ENCODE measurements at regions not wholly inside any gene's neighbourhood (a gene's known extent, or its start where the extent isn't known, plus 50 kb on each side); places are given as distances from the start of the nearest gene placed in this dataset.

DNA sequence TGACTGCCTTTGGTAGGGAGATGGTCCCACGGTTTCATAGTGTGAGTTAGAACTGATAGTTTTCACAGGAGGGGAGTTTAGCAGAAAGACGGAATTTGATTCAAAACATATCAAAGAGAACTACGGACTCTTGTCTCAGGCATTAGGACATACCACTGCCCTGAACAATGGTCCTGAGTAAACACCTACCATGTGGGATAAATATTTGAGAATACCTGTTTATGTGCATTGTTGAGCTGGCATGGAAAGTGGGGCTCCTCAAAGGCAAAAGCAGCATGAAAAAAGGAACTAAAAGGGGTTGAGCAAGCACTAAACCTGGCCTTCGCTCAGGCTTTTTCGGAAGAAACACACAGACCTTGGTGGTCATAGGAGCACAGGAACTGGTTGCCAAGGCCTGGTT lies 144.4 kb downstream of the ZNF621 start:
- Histone ChIP-seq H2AFZ (ENCODE audit: low read length) (no peak overlapping the region), H2BK12ac (ENCODE audit: insufficient read length, low read depth, low read length) (no peak overlapping the region), H2BK5ac (ENCODE audit: insufficient read length, low read length) (no peak overlapping the region), H3K23me2 (ENCODE audit: insufficient read length, low read depth, low read length, poor library complexity, severe bottlenecking) (no peaks in the 10 kb centered on the region), H3T11ph (ENCODE audit: low read length) (no peak overlapping the region), H3K23ac (ENCODE audit: insufficient read length, low read depth, low read length) (no peak overlapping the region), H2AK5ac (ENCODE audit: insufficient read length, low read length) (no peak overlapping the region), H4K8ac (replicated peaks; ENCODE audit: insufficient read length, low read depth, low read length) (no peak overlapping the region), H3K4me2 (ENCODE audit: insufficient read depth, insufficient read length, low read length) (no peak overlapping the region), H3K4me1 (ENCODE audit: insufficient read depth, low read length) (no peaks in the 10 kb centered on the region), H3K79me1 (ENCODE audit: insufficient read depth, low read depth, low read length, poor library complexity, severe bottlenecking) (no peaks in the 10 kb centered on the region), H3K27me3 (ENCODE audit: insufficient read depth, low read length) (no peaks in the 10 kb centered on the region), H3K27ac (ENCODE audit: insufficient read length, low read depth, low read length) (no peak overlapping the region), H3K79me2 (ENCODE audit: insufficient read depth, low read length) (no peaks in the 10 kb centered on the region), H2BK120ac (ENCODE audit: low read depth, low read length, poor library complexity, severe bottlenecking) (no peak overlapping the region), H3K14ac (ENCODE audit: insufficient read depth, low read length) (no peak overlapping the region), H4K5ac (ENCODE audit: insufficient read length, low read depth, low read length) (no peak overlapping the region), H3K4ac (ENCODE audit: low read depth, low read length) (no peak overlapping the region), H3K9me3 (ENCODE audit: control insufficient read depth, low read depth, low read length) (no peaks in the 10 kb centered on the region), H4K20me1 (ENCODE audit: control insufficient read depth, insufficient read depth, insufficient read length) (no peaks in the 10 kb centered on the region), H3K9ac (ENCODE audit: extremely low read depth, insufficient read length, low read length) (no peak overlapping the region), H3K56ac (ENCODE audit: insufficient read length, low read depth, low read length) (no peak overlapping the region), H3K18ac (ENCODE audit: insufficient read length, low read depth, low read length) (no peak overlapping the region), H2BK20ac (ENCODE audit: low read depth, low read length, poor library complexity, severe bottlenecking) (no peak overlapping the region), H4K91ac (ENCODE audit: insufficient read length, low read depth, low read length) (no peak overlapping the region), H2BK15ac (ENCODE audit: low read depth, low read length) (no peak overlapping the region)
- Mint-ChIP-seq H3K4me3 (no peak overlapping the region), H3K9me3 (peaks cover 2 to 5% of the 10 kb centered on the region in 2 experiments; a peak in 3 of 5 replicates), H3K4me1 (peaks cover 4 to 6% of the 10 kb centered on the region in 2 experiments), H3K27ac (no peak overlapping the region), H3K36me3 (ENCODE audit: insufficient read depth in 1 of 3, low read depth in 3 of 3) (peaks cover 0 to 5% (median 1%) of the 10 kb centered on the region in 3 experiments; a peak in 4 of 7 replicates), H3K27me3 (ENCODE audit: low read depth) (no peaks in the 10 kb centered on the region; the same call in 1 of the 2 replicates)
- TF ChIP-seq, protein P1, sequence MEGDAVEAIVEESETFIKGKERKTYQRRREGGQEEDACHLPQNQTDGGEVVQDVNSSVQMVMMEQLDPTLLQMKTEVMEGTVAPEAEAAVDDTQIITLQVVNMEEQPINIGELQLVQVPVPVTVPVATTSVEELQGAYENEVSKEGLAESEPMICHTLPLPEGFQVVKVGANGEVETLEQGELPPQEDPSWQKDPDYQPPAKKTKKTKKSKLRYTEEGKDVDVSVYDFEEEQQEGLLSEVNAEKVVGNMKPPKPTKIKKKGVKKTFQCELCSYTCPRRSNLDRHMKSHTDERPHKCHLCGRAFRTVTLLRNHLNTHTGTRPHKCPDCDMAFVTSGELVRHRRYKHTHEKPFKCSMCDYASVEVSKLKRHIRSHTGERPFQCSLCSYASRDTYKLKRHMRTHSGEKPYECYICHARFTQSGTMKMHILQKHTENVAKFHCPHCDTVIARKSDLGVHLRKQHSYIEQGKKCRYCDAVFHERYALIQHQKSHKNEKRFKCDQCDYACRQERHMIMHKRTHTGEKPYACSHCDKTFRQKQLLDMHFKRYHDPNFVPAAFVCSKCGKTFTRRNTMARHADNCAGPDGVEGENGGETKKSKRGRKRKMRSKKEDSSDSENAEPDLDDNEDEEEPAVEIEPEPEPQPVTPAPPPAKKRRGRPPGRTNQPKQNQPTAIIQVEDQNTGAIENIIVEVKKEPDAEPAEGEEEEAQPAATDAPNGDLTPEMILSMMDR (conservative IDR thresholded peaks at IDR 0.05) = no peak
- WGBS (ENCODE audit: extremely low coverage, insufficient read length, low lambda C conversion rate) = no CpG with 5 or more reads among the region's 5 CpGs
- no peak for DNase-seq

All from H9 (cell line).